Keratinocyte (primary cell): ENCODE measurements at regions not wholly inside any gene's neighbourhood (a gene's known extent, or its start where the extent isn't known, plus 50 kb on each side); places are given as distances from the start of the nearest gene placed in this dataset.

Experiments
- CTCF ChIP-seq, 3 experiments: IDR thresholded peaks in 1 of 3; conservative IDR thresholded peaks in 1 of 3; optimal IDR thresholded peaks in 1 of 3; 2 replicates in 2 of 3; 3 replicates in 1 of 3; pipeline versions ENCODE3 to v1.5.1; 2011; ENCODE audit warnings: low read length in 3 of 3, mild to moderate bottlenecking in 3 of 3, moderate library complexity in 2 of 3, control low read depth in 1 of 3, inconsistent platforms in 1 of 3; ENCODE audit not compliant: insufficient read depth in 2 of 3; ENCODE audit errors: extremely low read depth in 1 of 3
- EZH2 ChIP-seq: IDR thresholded peaks from one replicate; pipeline ENCODE4 v1.6.1; 2012; ENCODE audit warnings: inconsistent platforms, mild to moderate bottlenecking, low read length, moderate library complexity

DNA sequence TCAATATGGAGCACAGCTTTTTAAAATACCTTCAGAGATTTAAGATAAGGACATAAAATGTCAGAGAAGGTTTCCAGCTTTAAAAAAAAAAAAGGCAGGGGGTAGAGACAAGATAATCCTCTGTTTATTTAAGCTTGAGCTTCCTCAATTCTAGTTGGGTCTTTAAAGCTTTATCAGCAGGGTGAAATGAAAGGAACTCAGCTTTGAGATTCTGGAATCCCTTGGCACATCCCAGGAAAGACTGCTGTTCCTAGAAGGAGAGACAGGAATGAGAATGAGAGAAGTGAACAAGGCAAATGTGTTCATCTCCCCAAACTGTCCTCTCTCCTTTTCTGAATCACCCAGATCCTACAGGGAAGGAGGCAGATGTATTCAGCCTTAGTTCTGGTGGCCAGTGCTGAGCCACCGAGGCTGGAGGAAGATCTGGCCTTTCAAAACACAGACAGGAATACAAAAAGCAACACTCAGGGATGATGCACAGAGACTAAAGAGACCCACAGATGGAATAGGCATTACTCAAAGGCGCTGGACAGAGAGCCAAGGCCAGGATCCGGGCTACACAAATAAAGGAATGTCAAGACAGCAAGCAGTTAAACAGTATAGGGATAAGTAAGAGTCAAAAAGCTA, 385.8 kb upstream of the DUSP10 start:
- TF ChIP-seq CTCF (optimal IDR thresholded peaks at IDR 0.05 in 1 of 3, IDR thresholded peaks at IDR 0.05 in 1 of 3, conservative IDR thresholded peaks at IDR 0.05 in 1 of 3; ENCODE audit: extremely low read depth in 1 of 3, insufficient read depth in 2 of 3, low read length in 3 of 3) (no peak), EZH2 (no peak)
